Adrenal gland (tissue), 9 donors: ENCODE measurements at regions not wholly inside any gene's neighbourhood (a gene's known extent, or its start where the extent isn't known, plus 50 kb on each side); places are given as distances from the start of the nearest gene placed in this dataset.

ENCODE experiments used
- DNase-seq, 7 donors: peaks; one replicate each; pipeline ENCODE4 v3.0.0-alpha.2; 2019 to 2020
- H3K27ac ChIP-seq, 5 donors: fragments of 200-600 bp; sonication (generic) in 4 of 5; 1 replicate in 3 of 5; 2 replicates in 2 of 5; pipeline versions ENCODE4 v1.5.1 to v1.8.0; 2016 to 2020; ENCODE audit warnings: mild to moderate bottlenecking in 1 of 5
- H3K27me3 ChIP-seq: fragments of 200-600 bp; 2 replicates; pipeline ENCODE4 v1.8.0; 2021
- H3K36me3 ChIP-seq, 2 donors: fragments of 200-600 bp; replicated peaks in 1 of 2; 1 replicate in 1 of 2; 2 replicates in 1 of 2; pipeline versions ENCODE4 v1.5.1 to v1.8.0; 2018 to 2022
- H3K4me1 ChIP-seq, 2 donors: fragments of 200-600 bp; replicated peaks in 1 of 2; 1 replicate in 1 of 2; 2 replicates in 1 of 2; pipeline versions ENCODE4 v1.5.1 to v1.8.0; 2018 to 2021
- H3K4me3 ChIP-seq, 4 donors: fragments of 200-600 bp; sonication (generic) in 3 of 4; one replicate each; pipeline ENCODE4 v1.5.1; 2016 to 2018
- H3K9me3 ChIP-seq, 3 donors: fragments of 200-600 bp; sonication (generic) in 1 of 3; replicated peaks in 1 of 3; 1 replicate in 2 of 3; 2 replicates in 1 of 3; pipeline versions ENCODE4 v1.5.1 to v1.8.0; 2016 to 2021
- POLR2A ChIP-seq, 2 donors: fragments of 450-650 bp; IDR thresholded peaks; one replicate each; pipeline ENCODE4 v1.6.1; 2017; ENCODE audit warnings: antibody characterized with exemption in 2 of 2, mild to moderate bottlenecking in 2 of 2, moderate library complexity in 1 of 2
- WGBS, 4 donors: extraction: QIAGEN DNeasy Blood & Tissue Kit in 2 of 4; methylation state at CpG; one replicate each; pipeline versions ENCODE4 v1.1.5 to v1.1.7; 2013 to 2017; 5-methylcytosine and 5-hydroxymethylcytosine counted together
- intact Hi-C, 2 donors: fragments of 100-400 bp; cut with DNase I; formaldehyde crosslinking; loops; one replicate each; pipeline versions ENCODE4 v1.14.1 to v1.15.0; 2022 to 2023
- TF ChIP-seq, protein P1 (sequence below), 6 experiments: fragments of 450-650 bp in 4 of 6; fragments of 200-600 bp in 2 of 6; sonication (generic) in 1 of 6; IDR thresholded peaks; 1 replicate in 5 of 6; 2 replicates in 1 of 6; pipeline versions ENCODE4 v1.5.1 to v1.8.0; 2016 to 2021; ENCODE audit warnings: antibody characterized with exemption in 6 of 6, mild to moderate bottlenecking in 2 of 6, moderate library complexity in 1 of 6
- donor health status: healthy with polysubstance abuse.
- donor health status: Bipolar disorder and iron deficiency.
- donor health status: DM: yes; HTN: yes; CAD: no.
- donor health status: DM: no; HTN: no; CAD: no.
- donor health status: DM: no; HTN: no; CAD: no.

DNA sequence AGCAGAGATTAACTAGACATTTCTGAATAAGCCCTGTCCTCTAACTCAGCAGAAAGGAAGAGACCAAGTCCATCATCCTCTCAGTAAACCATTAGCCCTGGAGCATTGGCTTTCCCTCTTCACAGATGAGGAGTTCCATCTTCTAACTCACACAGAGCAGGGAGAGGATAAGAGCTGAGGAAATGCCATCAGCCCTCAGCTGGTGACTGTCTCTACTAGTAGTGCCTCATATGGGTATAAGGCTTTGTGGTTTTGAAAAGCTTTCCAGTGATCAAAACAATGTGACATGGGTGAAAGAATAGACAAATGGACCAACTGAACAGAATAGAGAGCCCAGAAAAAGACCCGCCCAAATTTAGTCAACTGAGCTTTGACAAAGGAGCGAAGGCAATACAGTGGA, 197.2 kb upstream of the NUDT4 start:
- no peaks in the 10 kb centered on the region for H3K36me3 ChIP-seq
- TF ChIP-seq, protein P1, sequence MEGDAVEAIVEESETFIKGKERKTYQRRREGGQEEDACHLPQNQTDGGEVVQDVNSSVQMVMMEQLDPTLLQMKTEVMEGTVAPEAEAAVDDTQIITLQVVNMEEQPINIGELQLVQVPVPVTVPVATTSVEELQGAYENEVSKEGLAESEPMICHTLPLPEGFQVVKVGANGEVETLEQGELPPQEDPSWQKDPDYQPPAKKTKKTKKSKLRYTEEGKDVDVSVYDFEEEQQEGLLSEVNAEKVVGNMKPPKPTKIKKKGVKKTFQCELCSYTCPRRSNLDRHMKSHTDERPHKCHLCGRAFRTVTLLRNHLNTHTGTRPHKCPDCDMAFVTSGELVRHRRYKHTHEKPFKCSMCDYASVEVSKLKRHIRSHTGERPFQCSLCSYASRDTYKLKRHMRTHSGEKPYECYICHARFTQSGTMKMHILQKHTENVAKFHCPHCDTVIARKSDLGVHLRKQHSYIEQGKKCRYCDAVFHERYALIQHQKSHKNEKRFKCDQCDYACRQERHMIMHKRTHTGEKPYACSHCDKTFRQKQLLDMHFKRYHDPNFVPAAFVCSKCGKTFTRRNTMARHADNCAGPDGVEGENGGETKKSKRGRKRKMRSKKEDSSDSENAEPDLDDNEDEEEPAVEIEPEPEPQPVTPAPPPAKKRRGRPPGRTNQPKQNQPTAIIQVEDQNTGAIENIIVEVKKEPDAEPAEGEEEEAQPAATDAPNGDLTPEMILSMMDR (IDR thresholded peaks at IDR 0.05): no peak
- TF ChIP-seq POLR2A (IDR thresholded peaks at IDR 0.05): no peak
- no peak overlapping the region for H3K4me3 ChIP-seq
- H3K27me3 ChIP-seq: no peaks in the 10 kb centered on the region
- H3K4me1 ChIP-seq: peaks cover 28 to 40% of the 10 kb centered on the region in 2 donors
- no peaks in the 10 kb centered on the region for H3K9me3 ChIP-seq
- intact Hi-C loops: no loop called here
- no peak overlapping the region for H3K27ac ChIP-seq
- DNase-seq: no peak
- 89 to 100% (median 96%) methylated on average over 2 of the region's 2 CpGs for WGBS, 4 donors

- H3K27me3 ChIP-seq: no peaks in the 10 kb centered on the region
- H3K36me3 ChIP-seq: no peaks in the 10 kb centered on the region
- intact Hi-C loops: no loop called here
- no peak for TF ChIP-seq POLR2A (IDR thresholded peaks at IDR 0.05)
- TF ChIP-seq, protein P1 (IDR thresholded peaks at IDR 0.05): no peak
- H3K4me3 ChIP-seq: no peak overlapping the region
- WGBS, 4 donors: 80 to 86% (median 83%) methylated on average over 4 of the region's 4 CpGs
- no peak overlapping the region for H3K27ac ChIP-seq
- no peak for DNase-seq
- no peaks in the 10 kb centered on the region for H3K9me3 ChIP-seq
- H3K4me1 ChIP-seq: peaks cover 21 to 34% of the 10 kb centered on the region in 2 donors
These were observed 196.2 kb upstream of the NUDT4 start for GRCh38 chr12:93181409-93181965.

DNA sequence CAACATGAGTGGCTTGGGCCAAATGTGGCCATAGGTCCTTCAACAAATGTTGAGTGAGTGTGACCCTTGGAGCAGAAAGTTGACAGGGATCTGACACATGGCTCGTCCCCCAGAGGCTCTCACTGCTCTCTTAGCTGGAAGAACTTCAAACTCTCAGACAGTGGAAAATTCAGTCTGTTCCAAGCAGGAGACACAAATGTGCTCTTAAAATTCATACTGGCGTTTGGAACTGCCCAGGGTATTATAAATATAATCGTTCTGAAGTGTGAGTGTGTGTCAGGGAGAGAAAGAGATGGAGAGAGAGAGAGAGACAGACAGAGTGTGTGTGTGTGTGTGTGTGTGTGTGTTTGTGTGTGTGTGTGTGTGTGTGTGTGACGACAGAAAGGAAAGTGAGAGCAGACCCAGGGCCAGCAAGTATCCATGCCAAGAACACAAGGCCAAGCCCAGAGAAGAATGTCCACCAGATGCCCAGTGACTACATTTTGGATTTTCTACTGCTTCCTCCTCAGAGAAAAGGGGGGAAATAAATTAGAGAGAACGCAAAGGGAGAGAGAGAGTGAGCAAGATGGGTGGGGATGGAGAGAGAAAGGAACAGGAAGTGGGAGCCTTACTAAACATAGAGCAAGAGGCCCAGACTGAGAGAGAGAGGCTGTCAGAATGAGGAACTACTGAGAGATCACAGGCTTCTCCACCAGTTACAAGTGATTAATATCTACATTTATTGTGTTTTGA, 193.6 kb upstream of the NUDT4 start:
- Histone ChIP-seq H3K4me1 (peaks cover 11 to 21% of the 10 kb centered on the region in 2 donors), H3K4me3 (no peak overlapping the region), H3K36me3 (no peaks in the 10 kb centered on the region), H3K27me3 (no peaks in the 10 kb centered on the region), H3K27ac (peak overlapping the region in 4 of 5 donors; percentile 45 to 82 (median 64)), H3K9me3 (no peaks in the 10 kb centered on the region)
- intact Hi-C loops: no loop called here
- no peak for TF ChIP-seq POLR2A (IDR thresholded peaks at IDR 0.05)
- TF ChIP-seq, protein P1 (IDR thresholded peaks at IDR 0.05): no peak
- DNase-seq: peak; percentile 58 to 81 (median 68)
- WGBS, 4 donors: 11 to 26% (median 22%) methylated on average over 5 of the region's 5 CpGs

- intact Hi-C loops: no loop called here
- WGBS, 4 donors: 57 to 64% (median 62%) methylated on average over 3 of the region's 3 CpGs
- TF ChIP-seq POLR2A (IDR thresholded peaks at IDR 0.05): no peak
- TF ChIP-seq, protein P1 (IDR thresholded peaks at IDR 0.05): no peak
- H3K27ac ChIP-seq: peak overlapping the region in 4 of 5 donors; percentile 45 to 82 (median 60)
- no peak for DNase-seq
- H3K27me3 ChIP-seq: no peaks in the 10 kb centered on the region
- no peaks in the 10 kb centered on the region for H3K36me3 ChIP-seq
- no peaks in the 10 kb centered on the region for H3K9me3 ChIP-seq
- H3K4me3 ChIP-seq: no peak overlapping the region
- H3K4me1 ChIP-seq: peaks cover 11 to 21% of the 10 kb centered on the region in 2 donors
These were observed 192.9 kb upstream of the NUDT4 start for GRCh38 chr12:93184672-93185368.
